NCI-H69 (cell line): ENCODE measurements at regions not wholly inside any gene's neighbourhood (a gene's known extent, or its start where the extent isn't known, plus 50 kb on each side); places are given as distances from the start of the nearest gene placed in this dataset.
"Not testable (repeated sequence)": the region's sequence is repeated elsewhere in the genome, so short reads cannot be mapped to it uniquely, and the experiment has no call there.

Experiments used
- DNase-seq: peaks from one replicate; lab custom pipeline; 2025; lab: John Stamatoyannopoulos, UW

- DNase-seq = peak; percentile 56
These were observed 543.2 kb upstream of the API5 start for GRCh38 chr11:42768576-42768975.

- peak; percentile 53 for DNase-seq
These were observed 541.2 kb upstream of the API5 start for GRCh38 chr11:42770444-42771065.

DNA sequence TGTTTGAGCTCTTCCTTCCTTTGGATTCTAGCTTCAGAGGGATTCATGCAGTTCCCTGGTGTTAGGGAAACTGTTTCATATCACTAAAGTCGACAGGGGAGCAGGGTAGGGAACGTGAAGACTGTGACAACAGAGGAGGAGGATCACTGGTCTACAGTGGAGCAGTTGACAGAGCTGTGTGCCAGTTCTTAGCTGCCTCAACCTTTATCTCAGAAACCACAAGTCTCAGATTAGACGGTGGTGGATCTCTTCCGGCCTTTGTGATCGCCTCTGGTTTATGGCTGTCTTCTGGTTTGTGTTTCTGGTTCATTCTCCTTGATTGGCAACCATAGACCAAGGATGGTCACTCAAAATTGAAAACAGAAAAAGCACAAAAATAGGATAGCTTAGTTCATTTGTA, 538.9 kb upstream of the API5 start:
- no peak for DNase-seq

DNA sequence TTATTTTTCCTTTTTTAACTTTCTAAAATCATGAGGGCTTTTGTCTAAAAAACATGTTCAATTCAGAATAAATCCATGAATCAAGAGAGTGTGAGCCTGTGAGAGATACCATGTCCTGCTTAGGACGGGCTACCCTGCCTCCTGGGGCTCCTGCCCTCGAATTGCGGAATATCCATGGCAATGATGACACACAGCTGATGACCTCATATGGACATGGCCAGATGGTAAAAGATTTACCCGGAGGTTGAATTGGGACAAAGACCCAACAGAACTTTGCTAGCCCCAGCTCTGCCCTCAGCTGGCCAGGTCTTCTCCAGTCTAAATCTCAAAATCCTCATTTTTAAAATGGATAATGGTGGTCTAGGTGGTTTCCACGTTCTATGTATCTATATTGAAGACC, 538.1 kb upstream of the API5 start:
- DNase-seq = no peak

- DNase-seq = peak; percentile 10
These were observed 537.2 kb upstream of the API5 start for GRCh38 chr11:42774567-42774966.

DNA sequence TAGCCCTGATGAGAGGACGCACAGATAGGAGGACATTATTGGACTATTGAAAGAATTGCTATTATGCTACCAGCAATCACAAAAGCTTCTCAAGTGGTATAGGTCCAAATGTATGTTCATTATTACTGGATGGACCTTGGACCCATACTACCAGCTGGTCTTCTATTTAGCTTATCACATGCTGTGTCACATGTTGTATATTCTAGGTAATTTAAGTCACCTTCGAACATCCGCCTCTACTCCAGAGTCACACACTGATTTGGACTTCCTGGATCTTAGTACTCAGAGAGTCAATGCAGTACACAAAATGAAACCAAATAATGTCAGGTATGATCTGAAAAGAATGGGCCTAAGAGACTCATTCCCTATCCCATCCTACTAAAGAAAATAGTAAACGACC, 534.0 kb upstream of the API5 start:
- DNase-seq = no peak

GRCh38 chr11:42778193-42778592, 533.6 kb upstream of the API5 start:
- peak; percentile 18 for DNase-seq

DNA sequence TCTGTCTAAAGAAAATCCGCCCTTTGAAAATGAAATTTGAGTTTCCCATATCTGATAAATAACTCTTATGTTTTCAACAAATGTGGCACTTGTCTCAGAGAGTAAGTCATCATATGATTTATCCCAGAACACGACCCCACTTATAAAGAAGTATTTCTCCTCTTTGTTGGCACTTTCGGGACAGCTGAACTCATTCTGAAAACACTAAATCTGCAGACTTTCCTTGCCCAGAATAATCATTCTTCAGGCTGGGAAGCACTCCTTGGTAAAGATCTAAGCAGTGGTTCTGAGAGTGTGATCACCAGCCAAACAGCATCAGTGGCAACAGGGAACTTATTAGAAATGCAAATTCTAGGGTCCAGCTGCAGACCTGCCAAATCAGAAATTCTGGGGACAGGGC, 532.2 kb upstream of the API5 start:
- no peak for DNase-seq

GRCh38 chr11:42786981-42787380, 524.8 kb upstream of the API5 start:
- DNase-seq = no peak

- DNase-seq = not testable (repeated sequence)
These were observed 516.3 kb upstream of the API5 start for GRCh38 chr11:42795483-42795882.

- DNase-seq = no peak
These were observed 511.8 kb upstream of the API5 start for GRCh38 chr11:42800041-42800440.

GRCh38 chr11:42802201-42802899, 509.4 kb upstream of the API5 start:
- no peak for DNase-seq

- peak; percentile 81 for DNase-seq
These were observed 505.6 kb upstream of the API5 start for GRCh38 chr11:42806191-42806590.

GRCh38 chr11:42812361-42812760, 499.4 kb upstream of the API5 start:
- DNase-seq = peak; percentile 54

GRCh38 chr11:42812960-42813359, 498.8 kb upstream of the API5 start:
- DNase-seq = no peak

DNA sequence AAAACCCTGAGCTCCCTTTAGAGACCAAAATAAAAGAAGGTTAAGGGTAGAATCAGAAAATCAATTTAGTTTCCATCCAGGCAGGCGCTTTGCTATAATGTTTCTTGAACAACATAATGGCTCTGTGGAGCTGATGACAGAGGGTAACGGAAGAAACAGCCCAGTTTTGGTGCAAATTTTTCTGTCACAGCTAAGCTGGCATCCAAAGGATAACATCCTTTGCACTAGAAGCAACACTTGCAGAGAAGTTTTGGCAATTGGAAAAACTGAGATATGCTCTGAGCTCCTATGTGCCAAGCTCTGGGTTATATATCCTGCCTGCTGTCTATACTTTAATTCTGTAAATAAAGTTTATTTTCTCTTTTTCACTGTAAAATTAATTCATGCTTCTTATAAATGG, 495.3 kb upstream of the API5 start:
- DNase-seq = no peak

- DNase-seq = no peak
These were observed 492.7 kb upstream of the API5 start for GRCh38 chr11:42819126-42819525.

- DNase-seq = not testable (repeated sequence)
These were observed 489.6 kb upstream of the API5 start for GRCh38 chr11:42822188-42822587.

DNA sequence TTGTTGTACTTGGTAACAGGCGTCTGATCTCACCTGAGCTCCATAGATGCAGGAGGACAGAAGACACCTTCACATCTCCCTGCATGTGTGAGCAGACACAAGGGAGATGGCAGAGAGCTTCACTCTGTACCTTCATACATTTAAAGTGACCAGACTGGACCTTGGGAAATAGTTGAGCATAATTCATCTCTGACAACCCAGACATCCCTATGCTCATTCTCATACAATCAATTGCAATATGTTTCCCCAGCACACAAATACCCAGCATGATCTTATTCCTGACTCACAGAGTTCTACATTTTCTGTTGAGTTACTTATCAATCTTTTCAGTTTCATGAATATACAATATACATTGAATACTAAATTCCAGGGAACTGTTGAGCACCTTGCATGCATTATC, 488.2 kb upstream of the API5 start:
- no peak for DNase-seq

- DNase-seq = no peak
These were observed 487.7 kb upstream of the API5 start for GRCh38 chr11:42824067-42824466.

DNA sequence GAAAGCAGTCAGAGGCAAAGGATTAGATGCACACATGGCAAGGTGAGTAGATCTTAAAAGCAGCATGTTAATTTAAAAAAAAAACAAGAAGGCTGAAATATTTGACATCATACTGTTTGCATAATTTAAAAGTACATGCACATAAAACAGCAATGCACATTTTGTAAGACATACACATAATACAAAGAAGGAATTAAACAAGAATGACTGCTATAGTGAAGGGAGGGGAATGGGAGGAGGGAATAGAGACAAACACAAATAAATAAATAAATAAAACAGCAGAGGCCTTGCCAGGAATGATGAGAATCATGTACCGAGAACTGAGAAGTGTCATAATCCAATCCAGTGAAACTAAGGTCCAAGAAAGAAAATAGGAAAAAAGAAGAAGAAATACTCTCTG, 486.2 kb upstream of the API5 start:
- no peak for DNase-seq

- DNase-seq = no peak
These were observed 484.0 kb upstream of the API5 start for GRCh38 chr11:42827845-42828244.

DNA sequence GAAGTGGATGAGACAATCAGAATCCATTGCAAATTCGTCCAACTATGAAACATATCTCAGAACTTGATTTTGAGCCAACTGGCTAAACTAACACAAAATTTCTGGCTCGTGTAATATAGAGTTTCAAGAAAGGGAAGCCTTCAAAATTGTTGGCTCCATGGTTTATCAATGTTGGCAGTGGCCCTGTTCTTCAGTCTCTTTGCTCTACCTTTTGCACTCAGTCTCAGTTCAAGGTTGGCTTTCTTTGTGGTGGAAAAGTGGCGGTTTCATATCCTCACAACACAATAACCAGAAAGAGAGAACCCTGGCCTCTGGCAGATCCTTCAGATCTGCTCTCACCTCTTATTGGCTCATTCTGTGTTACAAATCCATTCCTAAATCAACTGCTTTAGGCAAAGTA, 473.8 kb upstream of the API5 start:
- DNase-seq = no peak
